ENCODE measurements at regions not wholly inside any gene's neighbourhood (a gene's known extent, or its start where the extent isn't known, plus 50 kb on each side); places are given as distances from the start of the nearest gene placed in this dataset.

DNA sequence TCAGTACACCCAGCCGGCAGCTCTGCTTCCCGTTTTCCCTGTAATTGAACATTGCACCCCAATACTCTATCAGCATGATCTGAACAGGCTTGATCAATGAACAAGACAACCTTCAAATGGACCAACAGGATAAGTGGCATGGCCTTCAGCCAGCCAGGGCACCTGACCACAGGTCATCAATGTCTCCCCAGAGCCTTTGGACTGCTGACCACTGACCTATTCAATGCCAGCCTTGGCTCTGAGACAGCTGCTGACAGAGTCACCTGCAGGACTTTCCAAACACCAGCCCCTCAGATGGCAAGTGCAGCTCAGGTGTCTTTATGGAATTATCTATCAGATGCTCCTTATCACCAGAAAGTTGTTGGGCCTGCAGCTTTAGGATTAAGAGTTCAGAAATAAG lies 462.9 kb upstream of the ASIC2 start:
- DNase-seq (ENCODE audit: low read depth), result no peak
- in situ Hi-C loops (cut with HindIII; ENCODE audit: low pct_unique_long_range_greater_than_20kb, low sequenced_read_pairs), result no loop called here

DNA sequence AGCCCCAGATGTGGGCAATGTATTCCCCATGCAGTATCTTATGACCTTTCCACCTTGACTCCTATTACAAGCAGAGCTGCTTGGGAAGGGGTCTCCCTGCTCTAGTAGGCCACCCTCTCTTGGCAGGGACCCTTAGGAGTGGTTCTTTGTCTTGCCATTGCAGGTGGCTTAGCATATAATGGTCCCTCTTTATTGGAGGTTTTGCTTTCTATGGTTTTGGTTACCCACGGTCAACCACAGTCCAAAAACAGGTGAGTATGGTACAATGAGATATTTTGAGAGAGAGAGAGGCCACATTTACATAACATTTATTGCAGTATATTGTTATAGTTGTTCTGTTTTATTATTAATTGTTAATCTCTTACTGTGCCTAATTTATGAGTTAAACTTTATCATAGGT lies 472.8 kb upstream of the ASIC2 start:
- in situ Hi-C loops (cut with HindIII; ENCODE audit: low pct_unique_long_range_greater_than_20kb, low sequenced_read_pairs), result no loop called here
- DNase-seq (ENCODE audit: low read depth), result no peak

DNA sequence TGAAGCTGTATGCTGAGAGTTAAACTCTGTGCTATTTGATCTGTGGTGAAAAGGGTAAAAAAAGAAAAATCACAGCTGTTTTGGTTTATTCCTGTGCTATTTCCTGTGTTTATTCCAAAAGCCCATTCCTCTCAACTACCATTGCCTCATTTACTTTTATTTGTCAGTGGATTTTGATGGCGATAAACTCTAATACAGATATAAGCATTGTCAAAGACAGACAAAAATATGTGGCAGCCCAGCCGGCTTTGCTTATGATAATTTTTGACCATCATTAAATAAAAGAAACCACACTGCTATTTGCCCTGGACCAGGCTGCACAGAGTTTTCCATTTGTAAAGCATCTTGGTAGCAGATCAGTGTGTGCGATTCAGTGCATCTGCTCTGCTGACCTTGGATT lies 473.6 kb upstream of the ASIC2 start:
- in situ Hi-C loops (cut with HindIII; ENCODE audit: low pct_unique_long_range_greater_than_20kb, low sequenced_read_pairs), result no loop called here
- no peak for DNase-seq (ENCODE audit: low read depth)

DNA sequence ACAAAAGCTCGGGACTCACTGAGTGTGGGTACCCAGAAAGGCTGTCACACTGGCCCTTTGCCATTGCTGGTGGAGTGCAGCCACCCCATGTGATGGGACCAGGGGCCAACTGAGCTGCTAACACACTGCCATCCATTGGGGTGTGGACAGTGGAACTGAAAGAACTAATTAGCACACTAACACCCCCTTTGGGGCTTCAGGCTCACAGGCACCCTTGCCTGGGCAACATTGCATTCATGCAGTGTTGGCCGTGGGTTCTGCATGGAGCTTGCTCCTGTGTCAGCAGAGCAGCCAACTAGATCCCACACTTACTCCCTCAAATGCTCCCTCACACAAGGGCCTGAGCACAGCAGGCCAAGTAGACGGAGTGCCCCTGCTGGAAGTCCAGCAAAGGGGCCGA lies 476.0 kb upstream of the ASIC2 start:
- in situ Hi-C loops (cut with HindIII; ENCODE audit: low pct_unique_long_range_greater_than_20kb, low sequenced_read_pairs), result no loop called here
- no peak for DNase-seq (ENCODE audit: low read depth)

DNA sequence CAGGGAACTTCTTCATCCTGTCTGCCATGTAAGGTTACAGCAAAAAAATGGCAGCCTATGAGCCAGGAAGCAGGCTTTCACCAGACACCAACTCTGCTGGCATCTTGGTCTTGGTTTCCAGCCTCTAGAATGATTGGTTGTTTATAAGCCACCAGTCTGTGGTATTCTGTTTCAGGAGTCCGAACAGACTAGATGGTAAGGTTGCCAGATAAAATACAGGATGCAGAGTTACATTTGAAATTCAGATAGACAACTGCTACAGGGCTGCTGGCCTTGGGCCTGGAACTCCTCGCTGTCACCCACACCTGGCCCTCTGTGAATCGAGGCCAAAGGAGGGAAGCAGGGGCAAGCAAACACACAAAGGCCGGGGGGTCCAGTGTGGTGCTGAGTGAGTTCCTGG lies 478.8 kb upstream of the CCL2 start:
- no peak for DNase-seq (ENCODE audit: low read depth)
- in situ Hi-C loops (cut with HindIII; ENCODE audit: low pct_unique_long_range_greater_than_20kb, low sequenced_read_pairs), result no loop called here

DNA sequence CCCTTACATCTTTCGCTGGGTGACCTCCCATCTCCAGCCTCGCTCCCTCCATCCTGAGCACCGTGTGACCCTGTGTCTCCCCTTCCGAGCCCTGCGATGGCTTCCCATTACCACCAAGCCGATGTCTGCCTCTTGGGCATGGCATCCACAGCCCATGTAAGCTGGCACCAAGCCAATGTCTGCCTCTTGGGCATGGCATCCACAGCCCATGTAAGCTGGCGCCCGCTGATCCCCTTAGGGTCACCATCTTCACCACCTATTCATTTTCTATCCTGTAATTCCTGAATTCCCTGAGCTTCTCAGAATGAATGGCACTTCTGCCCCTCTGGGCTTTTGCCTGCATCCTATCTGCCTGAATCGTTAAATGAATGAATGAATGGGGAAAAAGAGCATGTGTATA lies 478.2 kb upstream of the CCL2 start:
- DNase-seq (ENCODE audit: low read depth), result no peak

DNA sequence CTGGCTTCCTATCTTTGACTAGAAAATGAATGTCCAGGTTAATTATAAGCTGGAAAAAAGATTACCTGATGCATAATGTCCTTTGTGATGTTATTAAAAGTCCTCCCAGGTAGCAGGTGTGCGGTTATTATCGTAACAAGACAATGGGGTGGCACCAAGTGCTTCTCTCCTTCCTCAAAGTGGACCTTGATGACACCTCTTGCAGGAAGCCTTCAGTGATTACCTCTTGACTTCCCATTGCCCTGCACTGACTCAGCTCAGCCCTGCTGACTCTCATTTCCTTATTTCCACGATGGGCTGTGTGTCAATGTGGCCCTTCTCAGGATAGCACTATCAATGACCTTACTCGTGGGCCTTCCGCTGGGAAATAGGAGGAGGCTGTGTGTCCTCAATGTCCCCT lies 477.4 kb upstream of the CCL2 start:
- in situ Hi-C loops (cut with HindIII; ENCODE audit: low pct_unique_long_range_greater_than_20kb, low sequenced_read_pairs), result no loop called here
- DNase-seq (ENCODE audit: low read depth), result no peak

More for the DNA sequence above, 478.2 kb upstream of the CCL2 start:
- in situ Hi-C loops (cut with HindIII; ENCODE audit: low pct_unique_long_range_greater_than_20kb, low sequenced_read_pairs), result no loop called here

DNA sequence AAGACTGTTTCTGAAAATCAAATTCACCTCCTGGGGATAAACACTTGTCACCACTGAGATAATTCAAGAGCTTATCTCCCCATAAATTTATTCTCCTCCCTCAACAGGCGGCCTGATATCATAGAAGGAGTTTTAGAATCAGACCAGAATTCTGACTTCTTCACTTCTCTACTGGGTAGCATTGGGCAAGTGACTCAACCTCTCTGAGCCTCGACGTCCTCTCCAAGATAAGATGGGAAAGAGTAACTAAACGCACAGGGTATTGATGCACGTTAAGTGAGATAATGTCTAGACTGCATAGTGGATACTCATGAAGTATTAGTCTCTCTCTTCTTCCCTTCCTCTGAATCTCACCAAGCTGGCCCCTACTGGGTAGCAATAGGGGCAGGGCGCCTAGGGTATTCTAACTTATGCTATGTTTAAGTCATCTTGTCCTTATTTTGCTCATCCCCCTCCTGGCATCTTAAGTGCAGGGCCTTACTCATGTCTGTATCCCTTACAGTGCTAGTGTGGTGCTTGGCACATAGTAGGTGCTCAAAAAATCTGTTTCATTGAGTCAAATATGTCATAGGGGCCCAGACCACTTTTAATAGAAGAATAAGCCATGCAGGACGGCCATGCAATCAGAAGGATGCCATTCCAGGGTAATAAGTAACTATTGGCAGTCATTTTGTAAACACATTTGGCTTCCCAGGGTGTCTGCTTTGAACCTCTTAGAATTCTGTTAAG lies 476.4 kb upstream of the CCL2 start:
- DNase-seq (ENCODE audit: low read depth), result no peak
- in situ Hi-C loops (cut with HindIII; ENCODE audit: low pct_unique_long_range_greater_than_20kb, low sequenced_read_pairs), result no loop called here

DNA sequence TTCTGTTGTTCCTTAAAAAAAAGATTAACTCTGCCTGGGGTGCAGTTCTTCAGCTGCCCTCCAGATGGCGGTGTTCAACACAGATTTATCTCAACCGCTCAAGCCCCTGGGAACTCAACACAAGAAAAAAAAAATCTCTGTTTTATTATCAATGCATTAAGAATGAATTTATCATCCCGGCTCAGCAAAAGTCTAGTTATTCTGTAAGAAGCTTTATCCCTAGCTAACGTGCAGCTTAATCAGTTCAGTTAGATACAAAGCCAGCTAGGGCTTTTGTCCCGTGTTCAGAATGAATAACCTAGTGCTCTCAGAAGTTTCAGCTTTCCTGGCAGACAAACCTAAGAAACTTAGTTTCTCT lies 475.9 kb upstream of the CCL2 start:
- DNase-seq (ENCODE audit: low read depth), result peak; percentile 69
- in situ Hi-C loops (cut with HindIII; ENCODE audit: low pct_unique_long_range_greater_than_20kb, low sequenced_read_pairs), result no loop called here

DNA sequence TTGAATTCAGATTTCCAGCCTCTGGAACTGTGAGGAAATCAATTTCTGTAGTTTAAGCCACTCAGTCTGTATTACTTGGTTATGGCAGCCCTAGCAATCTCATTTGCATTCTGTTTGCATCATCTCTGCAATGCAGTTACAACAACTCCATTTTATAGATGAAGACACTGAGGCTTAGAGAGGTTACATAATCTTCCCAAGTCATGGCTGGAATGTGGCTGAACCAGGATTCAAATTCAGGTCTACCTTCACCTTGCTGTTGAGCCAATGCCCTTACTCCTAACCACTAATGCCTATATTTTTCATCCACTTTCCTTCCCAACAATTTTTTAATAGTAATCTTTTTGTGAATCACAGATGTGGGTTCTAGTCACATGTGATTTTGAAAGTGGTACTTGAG lies 469.8 kb upstream of the CCL2 start:
- in situ Hi-C loops (cut with HindIII; ENCODE audit: low pct_unique_long_range_greater_than_20kb, low sequenced_read_pairs), result no loop called here
- no peak for DNase-seq (ENCODE audit: low read depth)

DNA sequence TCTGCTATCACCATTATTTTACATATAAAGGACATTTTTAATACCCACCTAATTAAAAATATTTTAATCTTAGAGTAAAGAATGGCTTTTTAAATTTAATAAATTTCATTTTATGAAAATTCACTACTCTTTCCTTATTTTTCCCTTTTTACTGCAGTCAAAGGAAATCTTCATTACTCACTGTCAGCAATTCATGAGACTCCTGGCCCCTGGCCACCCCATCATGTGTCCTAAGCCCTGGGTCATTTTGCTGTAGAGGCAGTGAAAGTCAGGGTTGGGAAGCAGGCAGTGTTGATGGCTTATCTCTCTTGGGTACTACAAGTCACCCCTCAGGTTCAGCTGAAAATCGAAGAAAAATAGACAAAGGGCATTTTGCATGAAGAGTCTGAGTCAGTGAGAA lies 468.6 kb upstream of the CCL2 start:
- DNase-seq (ENCODE audit: low read depth), result no peak
- in situ Hi-C loops (cut with HindIII; ENCODE audit: low pct_unique_long_range_greater_than_20kb, low sequenced_read_pairs), result no loop called here

DNA sequence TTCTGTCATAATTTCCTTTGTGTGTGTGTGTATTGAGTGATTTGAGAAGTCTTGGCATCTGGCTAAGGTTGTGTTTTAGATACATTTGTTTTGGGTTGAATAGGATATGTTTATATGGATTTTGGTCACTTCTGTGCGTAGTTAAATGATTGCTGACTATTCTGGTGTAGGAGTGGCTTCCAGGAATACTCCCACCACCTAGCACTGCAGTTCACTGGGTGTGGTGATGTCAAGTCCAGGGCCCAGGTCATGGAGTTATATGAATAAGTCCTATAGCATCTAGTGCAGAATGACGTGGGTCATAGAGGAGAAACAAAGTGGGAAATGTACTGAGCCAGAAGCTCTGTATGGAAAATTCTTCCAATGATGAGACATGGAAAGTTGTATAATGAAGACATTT lies 465.4 kb upstream of the CCL2 start:
- DNase-seq (ENCODE audit: low read depth), result no peak
- in situ Hi-C loops (cut with HindIII; ENCODE audit: low pct_unique_long_range_greater_than_20kb, low sequenced_read_pairs), result no loop called here

DNA sequence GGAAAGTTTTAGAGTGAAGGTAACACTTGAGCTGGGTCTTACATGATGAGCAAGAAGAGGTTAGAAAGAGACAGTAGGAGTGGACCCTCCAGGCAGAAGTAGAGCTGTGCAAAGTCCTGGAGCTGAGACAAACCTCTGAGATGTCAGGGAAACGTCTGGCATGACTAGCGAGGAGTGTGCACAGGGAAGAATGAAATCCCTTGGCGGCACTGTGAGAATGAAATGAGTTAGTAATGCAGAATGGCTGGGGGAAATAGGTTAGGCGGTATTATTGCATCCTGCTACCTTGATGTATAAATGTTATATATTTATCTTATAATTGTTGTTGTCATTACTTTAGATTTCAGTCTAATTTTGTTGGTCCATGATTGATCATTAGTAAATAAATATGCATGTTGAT lies 457.9 kb upstream of the CCL2 start:
- in situ Hi-C loops (cut with HindIII; ENCODE audit: low pct_unique_long_range_greater_than_20kb, low sequenced_read_pairs), result no loop called here
- DNase-seq (ENCODE audit: low read depth), result no peak

DNA sequence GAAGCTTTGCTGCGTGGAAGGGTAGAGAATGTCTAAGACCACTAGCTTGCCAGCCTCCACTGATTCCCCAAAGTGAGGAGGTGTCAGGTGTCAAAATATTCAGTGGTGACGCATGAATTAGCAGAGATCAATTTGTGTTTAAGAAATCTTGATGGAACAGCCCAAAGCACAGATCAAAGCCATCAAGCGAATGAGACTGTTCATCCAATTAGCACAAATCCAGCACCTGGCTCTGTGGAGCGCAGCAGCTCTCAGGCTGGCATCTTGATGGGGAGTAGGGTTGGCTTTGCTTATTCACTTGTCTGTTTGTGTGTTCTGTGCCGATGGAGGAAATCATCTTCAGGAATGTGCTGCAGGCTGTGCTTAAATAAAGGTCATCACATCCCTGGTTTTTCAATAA lies 456.8 kb upstream of the CCL2 start:
- in situ Hi-C loops (cut with HindIII; ENCODE audit: low pct_unique_long_range_greater_than_20kb, low sequenced_read_pairs), result no loop called here
- DNase-seq (ENCODE audit: low read depth), result no peak

DNA sequence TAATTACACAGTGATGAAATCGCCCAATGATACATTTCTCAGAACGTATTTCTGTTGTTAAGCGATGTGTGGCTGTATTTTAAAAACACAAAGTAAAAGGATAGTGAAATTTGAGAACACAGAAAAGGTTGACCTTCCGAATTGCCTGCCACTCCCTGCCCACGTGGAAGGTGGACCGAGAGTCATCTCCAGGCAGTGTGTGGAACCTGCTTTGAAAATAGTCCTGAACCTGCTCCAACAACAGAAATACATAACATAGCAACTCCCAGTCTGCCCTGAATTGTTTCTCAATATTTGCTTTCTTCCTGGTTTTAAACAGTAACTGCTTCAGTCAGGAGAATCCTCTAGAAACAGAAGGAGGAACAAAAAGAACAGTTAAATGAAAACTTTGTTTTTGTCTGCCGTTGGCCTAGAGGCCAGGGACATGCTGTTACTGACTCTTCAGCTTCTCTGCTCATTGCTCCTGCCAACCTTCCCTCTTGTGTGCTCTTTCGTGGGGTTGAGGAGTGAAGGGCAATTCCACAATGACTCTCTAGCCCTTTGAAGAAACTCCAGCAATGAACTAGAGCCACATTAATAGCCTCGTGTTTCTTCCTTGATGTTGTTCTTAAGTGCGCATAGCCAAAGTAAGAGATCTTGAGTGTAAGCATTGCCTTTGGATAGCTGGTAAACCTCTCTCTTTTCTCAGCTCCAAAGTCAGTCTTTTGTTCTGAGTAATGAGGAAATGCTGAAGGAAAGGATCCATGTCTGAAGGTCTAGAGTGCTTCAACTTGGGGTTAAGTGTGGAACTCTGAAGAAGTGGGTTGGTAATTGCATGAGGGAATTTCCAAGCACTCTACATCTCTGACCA lies 452.5 kb upstream of the CCL2 start:
- in situ Hi-C loops (cut with HindIII; ENCODE audit: low pct_unique_long_range_greater_than_20kb, low sequenced_read_pairs), result no loop called here
- no peak for DNase-seq (ENCODE audit: low read depth)

DNA sequence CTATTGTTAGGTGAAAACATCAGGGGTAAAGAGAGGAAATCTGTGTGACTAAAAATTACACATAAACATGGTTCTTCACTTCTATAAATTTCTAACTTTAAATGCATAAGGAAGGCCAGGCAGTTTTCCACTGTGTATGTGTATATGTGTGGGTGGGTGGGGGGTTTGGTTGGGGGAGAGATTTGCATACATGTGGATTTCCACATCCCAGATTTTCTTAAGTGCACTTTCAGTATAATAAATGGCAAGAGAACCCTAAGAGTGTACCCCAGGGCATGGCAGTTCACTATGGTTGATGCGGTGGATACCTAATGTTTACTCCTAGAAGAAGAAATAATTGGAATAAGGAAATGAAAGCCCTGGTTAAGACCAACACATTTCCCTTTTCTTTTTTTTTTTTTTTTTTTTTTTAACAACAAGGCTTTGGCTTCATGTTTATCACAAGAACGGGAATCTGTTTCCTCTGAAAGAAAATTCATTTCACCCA lies 451.8 kb upstream of the CCL2 start:
- in situ Hi-C loops (cut with HindIII; ENCODE audit: low pct_unique_long_range_greater_than_20kb, low sequenced_read_pairs), result no loop called here
- DNase-seq (ENCODE audit: low read depth), result no peak

DNA sequence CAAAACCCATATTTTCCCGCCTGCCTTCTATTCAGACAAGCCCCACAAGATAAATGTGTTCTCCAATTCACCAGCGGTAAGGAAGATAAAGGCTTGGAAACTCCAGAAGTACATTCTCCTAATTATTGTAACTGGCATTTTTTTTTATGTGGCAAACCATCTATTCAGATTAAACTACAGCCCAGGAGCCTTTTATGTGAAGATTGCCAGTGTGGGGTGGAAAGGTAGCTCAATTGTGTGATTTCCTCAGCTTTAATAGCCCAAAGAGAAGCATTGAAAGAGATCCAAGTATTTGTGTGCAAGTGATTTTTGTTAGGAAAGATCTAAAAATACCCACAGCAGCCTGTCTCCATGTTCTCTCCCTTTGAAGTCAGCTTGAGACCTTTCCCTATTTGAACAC lies 451.4 kb upstream of the CCL2 start:
- no peak for DNase-seq (ENCODE audit: low read depth)
- in situ Hi-C loops (cut with HindIII; ENCODE audit: low pct_unique_long_range_greater_than_20kb, low sequenced_read_pairs), result no loop called here

DNA sequence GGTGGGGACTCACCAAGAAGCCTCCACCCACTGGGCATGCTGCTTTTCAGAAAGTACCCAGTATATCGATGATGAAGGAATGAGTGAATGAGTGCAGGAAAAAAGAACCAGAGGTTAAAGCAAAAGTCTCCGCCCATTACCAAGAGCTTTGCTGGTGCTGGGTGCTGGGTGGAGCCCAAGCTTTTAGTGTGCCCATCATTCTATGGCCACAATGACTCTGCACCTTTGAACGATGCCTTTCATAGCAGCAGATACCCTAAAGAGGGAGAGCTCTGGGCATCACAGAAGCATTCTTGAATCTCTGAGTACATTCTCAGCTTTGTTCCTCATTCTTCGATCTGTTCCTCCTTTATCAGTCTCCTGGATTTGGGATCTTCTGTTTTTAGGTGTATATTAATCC lies 450.7 kb upstream of the CCL2 start:
- in situ Hi-C loops (cut with HindIII; ENCODE audit: low pct_unique_long_range_greater_than_20kb, low sequenced_read_pairs), result no loop called here
- DNase-seq (ENCODE audit: low read depth), result peak; percentile 30

DNA sequence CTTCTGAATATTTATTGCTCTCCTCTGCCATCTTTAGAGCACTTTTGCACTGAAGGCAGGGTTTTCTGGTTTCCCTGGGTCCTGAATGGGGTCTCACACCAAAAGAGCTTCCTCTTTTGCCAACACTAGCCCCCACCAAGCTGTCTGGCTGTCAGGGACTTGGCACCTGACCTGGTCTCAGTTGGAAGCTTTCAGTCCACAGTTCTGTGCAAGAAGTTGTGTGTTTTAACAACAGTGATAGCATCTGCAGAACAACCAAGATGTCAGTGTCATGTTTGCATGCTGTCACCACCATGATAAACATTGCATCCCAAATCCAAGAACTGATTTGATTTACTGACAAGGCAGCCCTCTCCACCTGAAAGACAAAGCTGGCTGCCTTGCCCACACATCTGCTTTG lies 448.5 kb upstream of the CCL2 start:
- in situ Hi-C loops (cut with HindIII; ENCODE audit: low pct_unique_long_range_greater_than_20kb, low sequenced_read_pairs), result no loop called here
- no peak for DNase-seq (ENCODE audit: low read depth)

DNA sequence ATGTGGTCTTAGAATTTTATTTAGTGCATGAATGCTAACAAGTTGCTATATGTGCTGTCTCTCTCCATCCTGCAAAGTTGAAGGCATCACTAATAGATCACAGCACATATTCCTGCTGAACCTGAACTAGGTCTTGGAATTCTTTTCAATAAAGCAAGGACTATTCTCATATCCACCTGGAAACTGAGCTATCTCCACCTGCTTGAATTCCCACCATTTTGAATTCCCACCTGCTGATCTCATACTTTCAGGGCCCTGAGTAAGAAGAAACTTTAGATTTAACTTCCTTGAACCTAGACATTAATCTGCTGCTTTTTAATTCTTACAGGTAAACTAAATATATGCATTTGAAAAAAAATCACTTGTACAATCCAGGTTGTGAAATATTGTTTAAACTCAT lies 445.3 kb upstream of the CCL2 start:
- no peak for DNase-seq (ENCODE audit: low read depth)
- in situ Hi-C loops (cut with HindIII; ENCODE audit: low pct_unique_long_range_greater_than_20kb, low sequenced_read_pairs), result no loop called here

Data from Caki2 (cell line).